ENCODE measurements at regions not wholly inside any gene's neighbourhood (a gene's known extent, or its start where the extent isn't known, plus 50 kb on each side); places are given as distances from the start of the nearest gene placed in this dataset.

DNA sequence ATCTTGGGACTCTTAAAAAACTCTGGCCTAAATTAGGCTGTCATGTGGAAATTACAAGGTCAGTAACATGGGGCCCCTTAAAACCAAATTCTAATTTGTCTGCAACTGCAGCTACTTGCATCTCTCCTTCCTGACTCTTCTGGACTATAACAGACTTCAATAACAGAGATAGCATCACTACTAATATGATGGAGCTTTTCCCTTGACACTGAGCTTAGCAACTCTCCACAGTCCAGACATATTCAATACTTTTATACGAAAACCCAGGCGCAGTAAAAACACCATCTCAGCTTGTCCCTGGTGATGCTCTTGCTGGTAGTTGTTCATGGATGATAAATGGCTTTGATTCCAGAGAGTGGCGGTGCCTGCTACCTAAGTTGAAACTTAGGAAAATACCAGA is 850.4 kb downstream of the STIM2 start:
- Mint-ChIP-seq H3K4me3 (no peak overlapping the region), H3K36me3 (ENCODE audit: low read depth) (no peaks in the 10 kb centered on the region), H3K27me3 (no peaks in the 10 kb centered on the region), H3K4me1 (ENCODE audit: low read depth) (no peaks in the 10 kb centered on the region), H3K9me3 (peaks cover 10% of the 10 kb centered on the region), H3K27ac (no peak overlapping the region)
- DNase-seq: no peak

DNA sequence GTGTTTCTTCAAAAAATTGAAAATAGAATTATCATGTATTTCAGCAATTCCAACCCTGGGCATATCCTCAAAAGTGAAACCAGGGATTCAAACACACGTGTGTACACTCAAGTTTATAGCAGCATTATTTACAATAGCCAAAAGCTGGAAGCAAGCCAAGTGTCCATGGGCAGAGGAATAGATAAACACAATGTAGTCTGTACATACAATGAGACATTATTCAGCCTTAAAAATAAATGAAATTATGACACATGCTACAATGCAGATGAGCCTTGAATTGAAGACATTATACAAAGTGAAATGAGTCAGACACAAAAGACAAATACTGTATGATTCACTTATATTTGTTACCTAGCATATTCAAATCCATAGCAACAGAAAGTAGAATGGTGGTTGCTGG is 853.4 kb downstream of the STIM2 start:
- no peak overlapping the region for H3K27ac Mint-ChIP-seq
- no peaks in the 10 kb centered on the region for H3K36me3 Mint-ChIP-seq (ENCODE audit: low read depth)
- H3K27me3 Mint-ChIP-seq: no peaks in the 10 kb centered on the region
- H3K4me3 Mint-ChIP-seq: no peak overlapping the region
- DNase-seq: no peak
- peaks cover 12% of the 10 kb centered on the region for H3K9me3 Mint-ChIP-seq
- no peaks in the 10 kb centered on the region for H3K4me1 Mint-ChIP-seq (ENCODE audit: low read depth)

DNA sequence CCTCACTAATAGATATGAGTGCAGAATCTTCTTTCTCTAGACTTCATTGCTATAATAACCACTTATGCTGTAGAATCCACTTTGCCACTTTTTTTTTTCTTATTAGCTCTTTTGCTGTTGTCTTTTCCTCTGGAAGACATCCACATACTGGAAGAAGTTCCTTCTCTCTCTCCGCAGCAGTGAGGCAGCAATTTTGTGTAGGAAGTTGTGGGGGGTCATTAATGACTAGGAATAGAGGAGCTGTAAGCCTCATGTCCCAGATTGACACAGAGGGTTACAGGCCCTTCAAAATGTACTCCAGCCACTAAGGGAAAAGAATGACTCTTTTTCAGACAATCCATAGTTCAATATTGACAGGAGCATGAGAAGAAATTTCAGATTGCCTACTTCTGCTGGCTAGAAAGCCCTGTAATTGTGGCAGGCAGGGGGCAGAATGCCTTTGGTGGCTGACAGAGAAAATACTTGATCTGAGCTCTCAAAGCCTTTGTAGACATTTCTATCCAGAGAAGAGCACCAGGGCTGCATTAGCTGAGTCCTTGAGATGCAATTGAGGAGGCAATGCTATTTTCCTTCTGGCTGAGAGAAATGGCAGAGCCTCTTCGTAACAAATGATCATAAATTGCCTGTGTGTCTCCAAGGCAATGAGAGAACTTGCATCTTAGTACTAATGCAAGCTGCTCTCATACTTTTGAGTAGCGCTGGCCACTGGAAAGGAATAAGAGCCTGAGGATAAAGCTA is 856.2 kb downstream of the STIM2 start:
- DNase-seq: no peak
- H3K36me3 Mint-ChIP-seq (ENCODE audit: low read depth): no peaks in the 10 kb centered on the region
- H3K9me3 Mint-ChIP-seq: peaks cover 16% of the 10 kb centered on the region
- H3K27ac Mint-ChIP-seq: no peak overlapping the region
- H3K4me3 Mint-ChIP-seq: no peak overlapping the region
- no peaks in the 10 kb centered on the region for H3K27me3 Mint-ChIP-seq
- no peaks in the 10 kb centered on the region for H3K4me1 Mint-ChIP-seq (ENCODE audit: low read depth)

DNA sequence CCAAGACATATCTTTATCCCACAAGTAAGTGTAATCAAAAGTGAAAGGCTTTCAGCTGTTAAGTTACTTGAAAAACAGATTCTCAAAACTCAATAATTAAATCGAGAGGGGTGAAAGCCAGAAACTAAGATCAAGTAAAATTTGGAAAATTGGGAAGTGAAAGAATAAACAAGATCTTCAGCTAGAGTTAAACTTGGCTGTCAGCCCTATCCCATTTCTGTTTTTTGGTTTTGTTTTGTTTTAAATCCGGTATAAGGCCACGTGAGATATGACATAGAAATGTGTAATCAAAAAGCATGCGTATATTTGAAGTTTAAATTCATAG is 856.8 kb downstream of the STIM2 start:
- Mint-ChIP-seq H3K27ac (no peak overlapping the region), H3K9me3 (peaks cover 16% of the 10 kb centered on the region), H3K27me3 (no peaks in the 10 kb centered on the region), H3K4me1 (ENCODE audit: low read depth) (no peaks in the 10 kb centered on the region), H3K4me3 (no peak overlapping the region), H3K36me3 (ENCODE audit: low read depth) (no peaks in the 10 kb centered on the region)
- DNase-seq: no peak

DNA sequence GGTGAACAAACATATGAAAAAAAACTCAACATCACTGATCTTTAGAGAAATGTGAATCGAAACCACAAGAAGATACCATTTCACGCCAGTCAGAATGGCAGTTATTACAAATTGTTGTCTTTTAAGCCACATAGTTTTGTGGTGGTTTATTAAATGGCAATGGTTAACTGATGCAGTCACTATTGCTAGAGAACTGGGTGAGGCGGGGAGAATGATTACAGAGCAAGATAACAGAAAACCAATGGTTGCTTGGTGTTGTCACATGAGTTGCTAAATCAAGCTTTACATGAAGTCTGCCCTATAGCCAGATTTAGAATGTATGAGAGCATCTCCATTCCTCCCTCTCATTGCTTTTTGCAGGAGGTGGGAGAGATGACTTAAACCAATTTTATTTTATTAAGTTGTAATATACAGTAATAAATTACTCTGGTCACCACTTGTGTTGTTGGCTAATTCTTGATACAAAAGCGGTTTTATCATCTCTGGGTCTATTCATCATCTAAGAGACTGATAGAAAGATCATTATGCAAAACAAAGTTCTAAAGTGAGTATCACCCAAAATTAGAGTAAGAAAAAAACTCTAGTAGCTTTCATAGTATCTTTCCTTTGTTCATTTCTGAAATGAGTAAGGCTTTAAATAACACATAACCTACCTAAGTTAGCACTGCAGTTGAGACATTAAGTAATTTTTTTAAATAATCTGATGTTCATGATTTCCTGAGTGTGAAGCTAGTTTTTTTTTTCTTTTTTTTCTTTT is 859.5 kb downstream of the STIM2 start:
- no peaks in the 10 kb centered on the region for H3K4me1 Mint-ChIP-seq (ENCODE audit: low read depth)
- no peak overlapping the region for H3K4me3 Mint-ChIP-seq
- no peaks in the 10 kb centered on the region for H3K36me3 Mint-ChIP-seq (ENCODE audit: low read depth)
- no peak overlapping the region for H3K27ac Mint-ChIP-seq
- H3K27me3 Mint-ChIP-seq: no peaks in the 10 kb centered on the region
- H3K9me3 Mint-ChIP-seq: peaks cover 10% of the 10 kb centered on the region
- DNase-seq: no peak

DNA sequence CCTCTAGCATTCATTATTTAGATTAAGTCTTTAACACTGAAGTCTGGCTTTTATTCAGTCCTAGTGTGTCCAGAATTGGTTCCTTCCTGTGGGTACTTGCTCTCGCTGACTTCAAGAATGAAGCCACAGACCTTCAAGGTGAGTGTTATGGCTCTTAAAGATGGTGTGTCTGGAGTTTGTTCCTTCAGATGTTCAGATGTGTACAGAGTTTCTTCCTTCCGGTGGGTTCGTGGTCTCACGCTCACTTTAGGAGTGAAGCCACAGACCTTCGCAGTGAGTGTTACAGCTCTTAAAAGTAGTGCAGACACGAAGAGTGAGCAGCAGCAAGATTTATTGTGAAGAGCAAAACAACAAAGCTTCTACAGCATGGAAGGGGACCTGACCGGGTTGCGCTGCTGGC is 860.6 kb downstream of the STIM2 start:
- H3K4me1 Mint-ChIP-seq (ENCODE audit: low read depth): no peaks in the 10 kb centered on the region
- H3K4me3 Mint-ChIP-seq: no peak overlapping the region
- H3K9me3 Mint-ChIP-seq: peaks cover 10% of the 10 kb centered on the region
- H3K27ac Mint-ChIP-seq: no peak overlapping the region
- H3K36me3 Mint-ChIP-seq (ENCODE audit: low read depth): no peaks in the 10 kb centered on the region
- no peaks in the 10 kb centered on the region for H3K27me3 Mint-ChIP-seq
- DNase-seq: no peak

DNA sequence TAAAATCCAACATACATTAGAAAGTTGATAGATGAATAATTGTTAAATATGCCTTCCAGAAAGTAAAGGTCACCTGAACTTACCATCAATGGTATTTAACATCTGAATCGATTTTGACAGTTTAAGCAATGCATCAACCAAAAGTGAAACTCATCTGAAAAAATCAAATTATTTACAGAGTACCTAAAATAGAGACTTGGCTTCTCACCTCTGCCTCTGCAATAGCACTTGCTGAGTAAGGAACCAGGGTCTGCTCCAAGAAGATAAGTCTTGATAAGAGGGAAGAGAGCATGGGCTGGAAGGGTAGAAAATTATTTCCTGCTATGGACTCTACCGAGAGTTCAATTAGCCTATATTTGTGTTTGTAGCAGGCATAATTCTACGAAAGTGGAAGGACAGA is 868.3 kb downstream of the STIM2 start:
- Mint-ChIP-seq H3K36me3 (ENCODE audit: low read depth) (no peaks in the 10 kb centered on the region), H3K27me3 (no peaks in the 10 kb centered on the region), H3K4me3 (no peak overlapping the region), H3K4me1 (ENCODE audit: low read depth) (no peaks in the 10 kb centered on the region), H3K9me3 (peaks cover 5% of the 10 kb centered on the region), H3K27ac (no peak overlapping the region)
- no peak for DNase-seq

DNA sequence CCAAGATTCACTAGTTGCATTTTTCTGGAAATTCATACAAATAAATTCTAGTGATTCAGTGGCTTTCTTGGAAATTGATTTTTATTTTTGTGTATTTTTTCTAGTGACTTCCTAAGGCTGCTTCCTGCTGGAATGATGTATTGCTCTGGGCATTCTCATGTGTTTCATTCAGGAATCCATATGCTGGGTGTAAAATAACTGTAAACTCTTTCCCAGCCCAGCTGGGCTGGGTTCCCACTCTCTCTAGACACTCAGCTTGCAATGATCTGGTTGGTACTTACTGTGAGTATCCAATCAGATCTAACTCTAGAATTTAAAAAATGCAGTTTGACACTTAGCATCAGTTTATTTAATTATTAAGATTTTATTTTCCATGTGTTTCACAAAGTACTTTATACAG is 882.2 kb downstream of the STIM2 start:
- Mint-ChIP-seq H3K36me3 (ENCODE audit: low read depth) (no peaks in the 10 kb centered on the region), H3K4me3 (no peak overlapping the region), H3K27me3 (no peaks in the 10 kb centered on the region), H3K9me3 (peaks cover 10% of the 10 kb centered on the region), H3K4me1 (ENCODE audit: low read depth) (no peaks in the 10 kb centered on the region), H3K27ac (no peak overlapping the region)
- DNase-seq: no peak

DNA sequence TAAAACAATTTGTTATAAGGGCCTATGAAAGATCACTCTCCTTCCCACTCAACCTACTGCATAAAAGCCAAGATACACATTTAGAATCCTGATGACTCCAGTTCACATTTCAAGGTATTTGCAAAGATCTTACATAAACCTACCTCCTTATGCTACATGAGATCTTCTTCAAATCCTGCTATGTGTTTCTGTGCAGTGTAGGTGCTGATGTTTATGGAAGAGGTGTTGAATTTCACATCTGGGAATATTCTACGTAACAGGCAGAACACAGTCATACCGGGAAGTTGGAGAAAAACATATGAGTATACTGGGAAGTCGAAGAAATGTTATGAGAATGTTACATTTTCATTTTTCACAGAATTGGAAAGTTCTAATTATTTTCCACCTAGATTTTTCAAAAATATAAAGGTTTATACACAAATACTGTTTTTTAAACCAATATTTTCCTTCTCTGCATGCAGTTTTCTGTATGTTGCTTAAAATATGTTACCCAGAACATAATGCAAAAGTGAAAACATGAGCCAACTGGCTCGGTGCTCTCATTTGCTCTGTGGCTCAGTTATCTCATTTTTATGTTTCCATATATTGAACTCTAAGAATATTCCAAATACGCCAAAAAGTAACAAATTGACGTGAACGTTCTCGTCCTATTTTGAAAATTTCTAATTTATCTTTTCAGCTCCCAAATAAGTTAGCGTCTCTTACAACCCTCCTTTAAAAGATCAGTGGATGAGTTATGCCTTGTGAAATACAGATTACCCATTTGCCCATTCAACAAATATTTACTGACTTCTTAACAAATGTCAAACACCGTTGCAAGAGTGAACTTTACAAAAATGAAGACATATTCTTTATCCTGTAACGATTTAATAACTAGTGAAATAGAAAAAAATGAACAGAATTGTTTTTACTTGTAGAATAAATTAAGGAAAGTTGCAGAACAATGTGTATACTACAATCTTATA is 899.3 kb downstream of the STIM2 start:
- Mint-ChIP-seq H3K9me3 (peaks cover 8% of the 10 kb centered on the region), H3K4me3 (no peak overlapping the region), H3K27me3 (no peaks in the 10 kb centered on the region), H3K27ac (no peak overlapping the region), H3K4me1 (ENCODE audit: low read depth) (no peaks in the 10 kb centered on the region), H3K36me3 (ENCODE audit: low read depth) (no peaks in the 10 kb centered on the region)
- no peak for DNase-seq

DNA sequence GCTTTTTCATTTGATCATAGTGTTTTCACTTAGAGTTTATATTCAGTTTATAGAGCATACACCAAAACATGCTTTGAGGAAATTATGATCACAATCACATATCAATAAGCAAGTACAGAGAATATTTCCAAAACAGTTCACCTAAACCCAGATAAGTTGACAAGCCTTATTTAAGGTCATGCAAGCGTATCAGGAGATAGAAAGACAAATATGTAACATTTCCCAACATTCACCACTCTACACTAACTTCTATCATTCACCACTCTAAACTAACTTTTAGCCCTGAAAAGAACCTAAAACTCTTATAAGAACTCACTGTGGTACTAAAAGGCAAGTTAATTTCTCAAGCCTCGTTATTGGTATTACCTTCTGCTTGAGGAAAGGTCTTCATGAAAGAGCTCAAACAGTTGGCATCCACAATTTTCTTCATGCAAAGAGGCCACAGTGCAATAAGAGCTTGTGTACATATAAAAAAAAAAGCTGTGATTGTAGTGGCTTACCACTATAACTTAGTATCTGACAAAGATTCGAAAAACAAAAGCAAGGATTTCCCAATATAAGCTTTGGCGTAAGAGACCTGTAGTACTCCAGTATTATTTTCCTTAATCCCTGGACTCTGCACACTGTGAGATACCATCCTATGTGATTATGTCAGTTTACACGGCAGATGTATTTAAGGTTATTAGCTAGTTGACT is 903.3 kb downstream of the STIM2 start:
- no peak overlapping the region for H3K4me3 Mint-ChIP-seq
- no peaks in the 10 kb centered on the region for H3K4me1 Mint-ChIP-seq (ENCODE audit: low read depth)
- H3K9me3 Mint-ChIP-seq: peaks cover 15% of the 10 kb centered on the region
- no peak overlapping the region for H3K27ac Mint-ChIP-seq
- DNase-seq: no peak
- H3K36me3 Mint-ChIP-seq (ENCODE audit: low read depth): no peaks in the 10 kb centered on the region
- H3K27me3 Mint-ChIP-seq: no peaks in the 10 kb centered on the region

DNA sequence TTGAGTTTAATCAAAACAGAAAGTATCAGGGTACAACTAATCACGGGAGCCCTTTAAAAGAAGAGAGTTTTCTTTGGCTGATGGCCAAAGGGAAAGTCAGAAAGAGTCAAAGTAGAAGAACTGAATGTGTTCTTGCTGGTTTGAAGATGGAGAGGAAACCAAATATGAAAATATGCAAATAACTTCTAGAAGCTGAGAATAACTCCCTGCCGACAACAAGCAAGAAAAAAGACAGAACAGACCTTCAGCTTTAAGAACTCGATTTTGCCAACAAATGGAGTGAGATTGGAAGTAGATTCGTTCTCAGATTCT is 903.8 kb downstream of the STIM2 start:
- no peak overlapping the region for H3K27ac Mint-ChIP-seq
- no peaks in the 10 kb centered on the region for H3K36me3 Mint-ChIP-seq (ENCODE audit: low read depth)
- DNase-seq: no peak
- no peaks in the 10 kb centered on the region for H3K4me1 Mint-ChIP-seq (ENCODE audit: low read depth)
- H3K9me3 Mint-ChIP-seq: peaks cover 14% of the 10 kb centered on the region
- H3K27me3 Mint-ChIP-seq: no peaks in the 10 kb centered on the region
- H3K4me3 Mint-ChIP-seq: no peak overlapping the region

DNA sequence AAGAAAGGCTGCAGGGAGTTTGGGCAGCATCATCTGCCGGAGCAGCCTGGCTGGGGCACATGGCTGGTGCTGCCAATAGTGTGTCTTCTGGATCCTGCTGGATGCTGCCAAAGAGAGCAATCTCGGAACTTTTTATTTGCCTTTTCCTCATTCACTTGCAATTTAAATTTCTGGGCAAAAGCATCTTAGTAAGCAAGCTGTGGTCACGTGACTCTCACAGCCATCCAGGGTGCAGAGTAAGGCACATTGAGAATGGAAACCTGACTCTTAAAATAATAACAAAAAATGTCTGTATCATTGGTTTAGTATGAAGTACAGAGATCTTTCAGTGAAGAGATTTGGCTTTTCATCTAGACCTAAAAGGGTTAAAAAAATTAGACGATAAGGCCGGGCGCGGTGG is 910.3 kb downstream of the STIM2 start:
- Mint-ChIP-seq H3K27ac (no peak overlapping the region), H3K4me1 (ENCODE audit: low read depth) (no peaks in the 10 kb centered on the region)

DNA sequence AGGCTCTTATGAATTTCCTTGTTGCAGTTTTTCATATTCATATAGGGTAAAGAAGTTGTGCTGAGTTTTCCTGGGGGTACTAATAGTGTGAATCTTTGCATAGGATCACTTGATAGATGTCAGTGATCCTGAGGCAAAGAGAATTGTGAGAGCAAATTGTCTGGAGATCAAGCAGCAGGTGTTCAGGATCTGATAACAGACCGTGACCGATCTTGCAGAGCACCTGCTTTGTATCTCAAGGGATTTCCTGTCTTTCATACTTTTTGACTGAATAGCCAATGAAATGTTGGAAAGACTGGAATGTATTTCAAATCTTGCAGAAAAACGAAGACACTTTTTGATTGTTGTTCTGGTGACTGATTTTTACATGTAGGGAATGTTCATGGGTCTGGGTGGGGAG is 914.5 kb downstream of the STIM2 start:
- Mint-ChIP-seq H3K27me3 (no peaks in the 10 kb centered on the region), H3K27ac (no peak overlapping the region), H3K9me3 (peaks cover 6% of the 10 kb centered on the region), H3K36me3 (ENCODE audit: low read depth) (no peaks in the 10 kb centered on the region), H3K4me1 (ENCODE audit: low read depth) (no peaks in the 10 kb centered on the region), H3K4me3 (no peak overlapping the region)
- no peak for DNase-seq

More for the DNA sequence above, 910.3 kb downstream of the STIM2 start:
- no peaks in the 10 kb centered on the region for H3K36me3 Mint-ChIP-seq (ENCODE audit: low read depth)
- no peaks in the 10 kb centered on the region for H3K27me3 Mint-ChIP-seq
- peaks cover 3% of the 10 kb centered on the region for H3K9me3 Mint-ChIP-seq
- no peak overlapping the region for H3K4me3 Mint-ChIP-seq
- no peak for DNase-seq

DNA sequence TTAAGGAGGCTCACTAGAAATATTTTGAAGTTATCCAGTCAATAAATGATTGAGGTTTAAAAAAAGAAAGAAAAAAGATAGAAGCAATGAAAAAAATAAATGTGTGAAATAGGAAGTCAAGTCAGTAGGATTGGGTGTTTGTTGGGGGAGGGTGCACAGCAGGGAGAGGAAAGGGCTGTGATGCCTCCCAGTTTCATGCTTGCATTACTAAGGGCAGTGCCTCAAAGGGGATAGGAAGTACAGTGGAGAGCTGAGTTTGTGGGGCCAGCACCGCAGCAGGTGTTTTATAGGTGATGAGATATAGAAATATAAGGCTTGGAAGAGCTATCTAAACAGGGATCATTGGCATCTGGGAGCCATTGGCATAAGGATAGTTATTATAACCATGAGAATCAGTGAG is 919.2 kb downstream of the STIM2 start:
- H3K27ac Mint-ChIP-seq: no peak overlapping the region
- no peak overlapping the region for H3K4me3 Mint-ChIP-seq
- no peaks in the 10 kb centered on the region for H3K27me3 Mint-ChIP-seq
- no peaks in the 10 kb centered on the region for H3K36me3 Mint-ChIP-seq (ENCODE audit: low read depth)
- H3K9me3 Mint-ChIP-seq: peaks cover 7% of the 10 kb centered on the region
- no peaks in the 10 kb centered on the region for H3K4me1 Mint-ChIP-seq (ENCODE audit: low read depth)
- no peak for DNase-seq
